CD14-positive monocyte (primary cell): ENCODE measurements at regions not wholly inside any gene's neighbourhood (a gene's known extent, or its start where the extent isn't known, plus 50 kb on each side); places are given as distances from the start of the nearest gene placed in this dataset.
"Not testable (repeated sequence)": the region's sequence is repeated elsewhere in the genome, so short reads cannot be mapped to it uniquely, and the experiment has no call there.

Source experiments
- DNase-seq, 3 donors: peaks; one replicate each; pipeline ENCODE4 v3.0.0-alpha.2; 2011 to 2022
- H2AFZ ChIP-seq: 2 replicates; pipeline ENCODE4 v1.6.0; 2012; ENCODE audit warnings: mild to moderate bottlenecking, low read depth, low read length, inconsistent platforms; ENCODE audit not compliant: insufficient read depth, poor library complexity, severe bottlenecking
- H3K27ac ChIP-seq, 2 donors: 1 replicate in 1 of 2; 2 replicates in 1 of 2; pipeline ENCODE4 v1.5.1; 2012 to 2013; ENCODE audit warnings: low read length in 2 of 2, control low read depth in 1 of 2, inconsistent platforms in 1 of 2, low read depth in 1 of 2, mild to moderate bottlenecking in 1 of 2
- H3K27me3 ChIP-seq, 2 donors: one replicate each; pipeline versions ENCODE4 v1.6.0 to v1.6.1; 2011 to 2013; ENCODE audit warnings: low read length in 2 of 2; ENCODE audit not compliant: control insufficient read depth in 2 of 2, insufficient read depth in 2 of 2
- H3K36me3 ChIP-seq, 2 donors: replicated peaks in 1 of 2; 1 replicate in 1 of 2; 2 replicates in 1 of 2; pipeline versions ENCODE4 v1.5.1 to v1.6.1; 2012 to 2013; ENCODE audit warnings: low read length in 2 of 2, control low read depth in 1 of 2, inconsistent platforms in 1 of 2, mild to moderate bottlenecking in 1 of 2; ENCODE audit not compliant: insufficient read depth in 2 of 2, control insufficient read depth in 1 of 2
- H3K4me1 ChIP-seq, 2 donors: 1 replicate in 1 of 2; 2 replicates in 1 of 2; pipeline versions ENCODE4 v1.5.1 to v1.6.1; 2012 to 2013; ENCODE audit warnings: low read length in 2 of 2, control low read depth in 1 of 2, inconsistent platforms in 1 of 2, mild to moderate bottlenecking in 1 of 2, moderate library complexity in 1 of 2; ENCODE audit not compliant: insufficient read depth in 2 of 2, control insufficient read depth in 1 of 2
- H3K4me2 ChIP-seq: replicated peaks from 2 replicates; pipeline ENCODE3; 2012; ENCODE audit warnings: low read length, moderate library complexity, mild to moderate bottlenecking; ENCODE audit not compliant: poor library complexity, severe bottlenecking; ENCODE audit errors: extremely low read depth
- H3K4me3 ChIP-seq, 3 experiments: fragments of 200-600 bp in 1 of 3; sonication (generic) in 1 of 3; replicated peaks in 1 of 3; 1 replicate in 2 of 3; 2 replicates in 1 of 3; pipeline ENCODE4 v1.5.1; 2011 to 2013; ENCODE audit warnings: low read length in 3 of 3, mild to moderate bottlenecking in 3 of 3, control low read depth in 2 of 3, low read depth in 2 of 3, inconsistent platforms in 1 of 3, moderate library complexity in 1 of 3
- H3K79me2 ChIP-seq: 2 replicates; pipeline ENCODE4 v1.6.0; 2012; ENCODE audit warnings: mild to moderate bottlenecking, control low read depth, inconsistent platforms, low read length, moderate library complexity; ENCODE audit not compliant: insufficient read depth
- H3K9ac ChIP-seq: 2 replicates; pipeline ENCODE4 v1.6.0; 2017; ENCODE audit warnings: low read length, mild to moderate bottlenecking; ENCODE audit not compliant: insufficient read depth, poor library complexity, severe bottlenecking
- H3K9me3 ChIP-seq, 2 donors: replicated peaks in 1 of 2; 1 replicate in 1 of 2; 2 replicates in 1 of 2; pipeline versions ENCODE4 v1.5.1 to v1.6.1; 2012 to 2013; ENCODE audit warnings: low read length in 2 of 2, control low read depth in 1 of 2; ENCODE audit not compliant: control insufficient read depth in 1 of 2, insufficient read depth in 1 of 2
- H4K20me1 ChIP-seq: 2 replicates; pipeline ENCODE4 v1.6.0; 2012; ENCODE audit warnings: mild to moderate bottlenecking, low read length, control low read depth, moderate library complexity; ENCODE audit not compliant: insufficient read depth
- H3K27ac Mint-ChIP-seq, 7 donors: one replicate each; pipeline ENCODE4 v1.8.0; 2020; ENCODE audit warnings: mild to moderate bottlenecking in 7 of 7, mixed read lengths in 7 of 7, moderate library complexity in 6 of 7, inconsistent platforms in 2 of 7
- H3K27me3 Mint-ChIP-seq, 3 donors: one replicate each; pipeline ENCODE4 v1.8.0; 2021 to 2022; ENCODE audit warnings: low read depth in 3 of 3, mild to moderate bottlenecking in 3 of 3, mixed read lengths in 3 of 3, moderate library complexity in 3 of 3, inconsistent platforms in 1 of 3
- H3K36me3 Mint-ChIP-seq, 2 donors: one replicate each; pipeline ENCODE4 v1.8.0; 2020; ENCODE audit warnings: mixed read lengths in 2 of 2, inconsistent platforms in 1 of 2, mild to moderate bottlenecking in 1 of 2
- H3K4me1 Mint-ChIP-seq: one replicate; pipeline ENCODE4 v1.8.0; 2020; ENCODE audit warnings: mild to moderate bottlenecking, mixed read lengths
- H3K4me3 Mint-ChIP-seq, 2 donors: one replicate each; pipeline ENCODE4 v1.8.0; 2020; ENCODE audit warnings: mild to moderate bottlenecking in 2 of 2, mixed read lengths in 2 of 2, moderate library complexity in 1 of 2
- H3K9me3 Mint-ChIP-seq, 7 donors: one replicate each; pipeline ENCODE4 v1.8.0; 2020 to 2022; ENCODE audit warnings: mixed read lengths in 7 of 7, mild to moderate bottlenecking in 6 of 7, moderate library complexity in 6 of 7, inconsistent platforms in 2 of 7
- WGBS: methylation state at CpG from one replicate; pipeline ENCODE4 v1.1.5; 2013; ENCODE audit warnings: missing lambda C conversion rate; ENCODE audit not compliant: insufficient coverage; 5-methylcytosine and 5-hydroxymethylcytosine counted together
- intact Hi-C, 2 donors: fragments of 100-400 bp; cut with micrococcal nuclease; formaldehyde crosslinking; loops; one replicate each; pipeline versions ENCODE4 v1.15.0 to v1.15.1; 2023
- TF ChIP-seq, protein P1 (sequence below): fragments of 200-600 bp; IDR thresholded peaks from one replicate; pipeline ENCODE4 v1.8.0; 2022; ENCODE audit warnings: antibody characterized with exemption, mild to moderate bottlenecking

DNA sequence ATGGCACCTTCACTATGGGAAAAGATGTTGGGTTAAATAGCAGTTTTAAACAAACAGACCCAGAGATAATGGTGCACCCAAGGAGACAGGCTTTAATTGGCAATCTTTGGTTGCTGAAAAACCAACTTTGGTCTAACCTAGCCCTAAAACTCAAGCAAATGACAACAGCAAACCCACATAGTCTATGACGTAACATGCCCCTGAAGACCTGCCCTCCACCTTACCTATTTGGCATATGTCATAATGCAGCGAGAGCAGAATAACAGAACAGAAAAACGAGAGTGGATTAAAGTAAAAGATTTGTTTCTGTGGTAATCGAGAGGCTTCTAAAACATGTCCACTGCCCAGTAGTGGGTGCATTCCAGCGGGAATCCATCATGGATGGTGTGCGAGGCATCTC lies 200.7 kb downstream of the DCDC2C start:
- no peak for DNase-seq
- no peaks in the 10 kb centered on the region for H3K27me3 ChIP-seq
- H3K79me2 ChIP-seq, result no peaks in the 10 kb centered on the region
- H3K36me3 Mint-ChIP-seq, result no peaks in the 10 kb centered on the region
- H3K4me3 ChIP-seq, result no peak overlapping the region
- no peak overlapping the region for H2AFZ ChIP-seq
- H3K9me3 Mint-ChIP-seq, result peaks cover 0 to 24% (median 9%) of the 10 kb centered on the region in 7 donors
- H3K27ac Mint-ChIP-seq, result no peak overlapping the region
- no peaks in the 10 kb centered on the region for H4K20me1 ChIP-seq
- H3K9me3 ChIP-seq, result peaks cover 12 to 18% of the 10 kb centered on the region in 2 donors
- no peak overlapping the region for H3K4me3 Mint-ChIP-seq
- H3K9ac ChIP-seq, result no peak overlapping the region
- H3K4me1 Mint-ChIP-seq, result peaks cover 3% of the 10 kb centered on the region
- no peaks in the 10 kb centered on the region for H3K36me3 ChIP-seq
- H3K27me3 Mint-ChIP-seq, result peaks cover 2 to 5% (median 2%) of the 10 kb centered on the region in 3 donors
- no peaks in the 10 kb centered on the region for H3K4me1 ChIP-seq
- intact Hi-C loops, result no loop called here
- H3K4me2 ChIP-seq, result no peak overlapping the region
- WGBS, result 97% methylated on average over 3 of the region's 6 CpGs
- H3K27ac ChIP-seq, result no peak overlapping the region
- TF ChIP-seq, protein P1, sequence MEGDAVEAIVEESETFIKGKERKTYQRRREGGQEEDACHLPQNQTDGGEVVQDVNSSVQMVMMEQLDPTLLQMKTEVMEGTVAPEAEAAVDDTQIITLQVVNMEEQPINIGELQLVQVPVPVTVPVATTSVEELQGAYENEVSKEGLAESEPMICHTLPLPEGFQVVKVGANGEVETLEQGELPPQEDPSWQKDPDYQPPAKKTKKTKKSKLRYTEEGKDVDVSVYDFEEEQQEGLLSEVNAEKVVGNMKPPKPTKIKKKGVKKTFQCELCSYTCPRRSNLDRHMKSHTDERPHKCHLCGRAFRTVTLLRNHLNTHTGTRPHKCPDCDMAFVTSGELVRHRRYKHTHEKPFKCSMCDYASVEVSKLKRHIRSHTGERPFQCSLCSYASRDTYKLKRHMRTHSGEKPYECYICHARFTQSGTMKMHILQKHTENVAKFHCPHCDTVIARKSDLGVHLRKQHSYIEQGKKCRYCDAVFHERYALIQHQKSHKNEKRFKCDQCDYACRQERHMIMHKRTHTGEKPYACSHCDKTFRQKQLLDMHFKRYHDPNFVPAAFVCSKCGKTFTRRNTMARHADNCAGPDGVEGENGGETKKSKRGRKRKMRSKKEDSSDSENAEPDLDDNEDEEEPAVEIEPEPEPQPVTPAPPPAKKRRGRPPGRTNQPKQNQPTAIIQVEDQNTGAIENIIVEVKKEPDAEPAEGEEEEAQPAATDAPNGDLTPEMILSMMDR, result no peak

DNA sequence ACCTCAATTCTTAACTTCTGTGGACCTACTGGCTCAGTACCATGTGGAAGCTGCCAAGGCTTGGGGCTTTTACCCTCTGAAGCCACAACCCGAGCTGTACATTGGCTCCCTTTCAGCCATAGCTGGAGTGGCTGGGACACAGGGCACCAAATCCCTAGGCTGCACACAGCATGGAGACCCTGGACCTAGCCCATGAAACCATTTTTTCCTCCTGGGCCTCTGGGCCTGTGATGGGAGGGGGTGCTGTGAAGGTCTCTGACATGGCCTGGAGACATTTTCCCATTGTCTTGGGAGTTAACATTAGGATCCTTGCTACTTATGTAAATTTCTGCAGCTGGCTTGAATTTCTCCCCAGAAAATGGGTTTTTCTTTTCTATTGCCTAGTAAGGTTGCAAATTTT lies 205.1 kb downstream of the DCDC2C start:
- H4K20me1 ChIP-seq, H3K4me1 Mint-ChIP-seq, H3K36me3 Mint-ChIP-seq, H3K79me2 ChIP-seq, H3K4me3 Mint-ChIP-seq, H3K27me3 Mint-ChIP-seq, H3K4me3 ChIP-seq, H3K27ac ChIP-seq, H2AFZ ChIP-seq, H3K9ac ChIP-seq, H3K27ac Mint-ChIP-seq, DNase-seq, intact Hi-C loops, H3K36me3 ChIP-seq, H3K4me1 ChIP-seq, H3K4me2 ChIP-seq, H3K27me3 ChIP-seq: not testable (repeated sequence)
- WGBS, result 100% methylated on average over 1 of the region's 1 CpG
- H3K9me3 Mint-ChIP-seq, result peaks cover 3 to 36% (median 16%) of the 10 kb centered on the region in 7 donors
- H3K9me3 ChIP-seq, result peaks cover 22 to 25% of the 10 kb centered on the region in 2 donors
